HG03103 (cell line): ENCODE measurements at regions not wholly inside any gene's neighbourhood (a gene's known extent, or its start where the extent isn't known, plus 50 kb on each side); places are given as distances from the start of the nearest gene placed in this dataset.

Source experiments
- ATAC-seq: cut with Tn5 transposase; IDR thresholded peaks from one replicate; pipeline ENCODE4 v1.9.1; 2021; ENCODE audit warnings: low read depth; ENCODE audit not compliant: unreplicated experiment

- ATAC-seq = no peak
These were observed 254.4 kb upstream of the GRAMD2B start for GRCh38 chr5:126168785-126169184.

GRCh38 chr5:126171916-126172315 lies 251.3 kb upstream of the GRAMD2B start:
- no peak for ATAC-seq

GRCh38 chr5:126172812-126173211 lies 250.4 kb upstream of the GRAMD2B start:
- no peak for ATAC-seq

GRCh38 chr5:126178521-126178920 lies 244.7 kb upstream of the GRAMD2B start:
- ATAC-seq = no peak

- no peak for ATAC-seq
These were observed 240.1 kb upstream of the GRAMD2B start for GRCh38 chr5:126182971-126183695.

- ATAC-seq = no peak
These were observed 238.7 kb upstream of the GRAMD2B start for GRCh38 chr5:126184474-126184873.

GRCh38 chr5:126186210-126186609 lies 237.0 kb upstream of the GRAMD2B start:
- ATAC-seq = no peak

GRCh38 chr5:126188804-126189203 lies 234.4 kb upstream of the GRAMD2B start:
- ATAC-seq = no peak

- ATAC-seq = no peak
These were observed 234.0 kb upstream of the GRAMD2B start for GRCh38 chr5:126189231-126189630.

- ATAC-seq = no peak
These were observed 233.3 kb upstream of the GRAMD2B start for GRCh38 chr5:126189862-126190261.

GRCh38 chr5:126192226-126192625 lies 231.0 kb upstream of the GRAMD2B start:
- no peak for ATAC-seq

GRCh38 chr5:126195410-126196100 lies 227.7 kb upstream of the GRAMD2B start:
- no peak for ATAC-seq

GRCh38 chr5:126198531-126198930 lies 224.7 kb upstream of the GRAMD2B start:
- ATAC-seq = no peak

- ATAC-seq = no peak
These were observed 223.7 kb upstream of the GRAMD2B start for GRCh38 chr5:126199467-126199866.

- ATAC-seq = no peak
These were observed 214.5 kb upstream of the GRAMD2B start for GRCh38 chr5:126208691-126209090.

- no peak for ATAC-seq
These were observed 212.3 kb upstream of the GRAMD2B start for GRCh38 chr5:126210955-126211354.

GRCh38 chr5:126219616-126220015 lies 203.6 kb upstream of the GRAMD2B start:
- ATAC-seq = no peak

GRCh38 chr5:126220725-126221124 lies 202.5 kb upstream of the GRAMD2B start:
- ATAC-seq = no peak

GRCh38 chr5:126228934-126229333 lies 194.3 kb upstream of the GRAMD2B start:
- no peak for ATAC-seq

- no peak for ATAC-seq
These were observed 190.0 kb upstream of the GRAMD2B start for GRCh38 chr5:126233256-126233655.

- ATAC-seq = peak; percentile 80
These were observed 188.5 kb upstream of the GRAMD2B start for GRCh38 chr5:126234563-126235195.

GRCh38 chr5:126235628-126236027 lies 187.6 kb upstream of the GRAMD2B start:
- no peak for ATAC-seq
